ENCODE measurements at regions not wholly inside any gene's neighbourhood (a gene's known extent, or its start where the extent isn't known, plus 50 kb on each side); places are given as distances from the start of the nearest gene placed in this dataset.

- no peak for TF ChIP-seq ZNF518B (CRISPR knock-in tag; IDR thresholded peaks at IDR 0.05)
- TF ChIP-seq RUNX1 (IDR thresholded peaks at IDR 0.05; ENCODE audit: low read depth) = no peak
Observed at GRCh38 chr3:41053220-41053619, 146.1 kb upstream of the CTNNB1 start (continued).

DNA sequence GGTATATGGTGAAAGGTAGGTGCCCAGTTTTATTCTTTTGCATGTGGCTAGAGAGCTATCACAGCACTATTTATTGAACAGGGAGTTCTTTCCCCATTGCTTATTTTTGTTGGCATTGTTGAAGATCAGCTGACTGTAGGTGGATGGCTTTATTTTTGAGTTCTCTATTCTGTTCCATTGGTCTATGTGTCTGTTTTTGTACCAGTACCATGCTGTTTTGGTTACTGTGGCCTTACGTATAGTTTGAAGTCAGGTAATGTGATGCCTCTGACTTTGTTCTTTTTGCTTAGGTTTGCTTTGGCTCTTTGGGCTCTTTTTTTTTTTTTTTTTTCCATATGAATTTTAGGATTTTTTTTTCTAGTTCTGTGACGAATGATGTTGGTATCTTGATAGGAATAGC is 139.2 kb upstream of the CTNNB1 start:
- CTCF ChIA-PET (ENCODE audit: low intra/inter-chr PET ratio) = no interaction called here
- H3K4me2 ChIP-seq (ENCODE audit: insufficient read depth, low read length) = no peak overlapping the region
- H3K36me3 ChIP-seq (ENCODE audit: control insufficient read depth, insufficient read depth, low read length) = no peaks in the 10 kb centered on the region
- H3K9me3 ChIP-seq (replicated peaks; ENCODE audit: control insufficient read depth, insufficient read depth, low read depth, low read length) = no peaks in the 10 kb centered on the region
- H3K79me2 ChIP-seq (ENCODE audit: control insufficient read depth, insufficient read depth, low read length) = no peaks in the 10 kb centered on the region
- no peak for FAIRE-seq
- no peak for ATAC-seq
- TF ChIP-seq THRB (CRISPR knock-in tag; conservative IDR thresholded peaks at IDR 0.05) = no peak
- TF ChIP-seq, protein P1, sequence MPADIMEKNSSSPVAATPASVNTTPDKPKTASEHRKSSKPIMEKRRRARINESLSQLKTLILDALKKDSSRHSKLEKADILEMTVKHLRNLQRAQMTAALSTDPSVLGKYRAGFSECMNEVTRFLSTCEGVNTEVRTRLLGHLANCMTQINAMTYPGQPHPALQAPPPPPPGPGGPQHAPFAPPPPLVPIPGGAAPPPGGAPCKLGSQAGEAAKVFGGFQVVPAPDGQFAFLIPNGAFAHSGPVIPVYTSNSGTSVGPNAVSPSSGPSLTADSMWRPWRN (IDR thresholded peaks at IDR 0.05; ENCODE audit: low read depth) = no peak
- TF ChIP-seq SMAD1 (IDR thresholded peaks at IDR 0.05; ENCODE audit: low read depth, low read length, partially characterized antibody) = no peak
- no TSS peak for BruUV-seq (replicated peaks)
- POLR2A ChIA-PET = no interaction called here
- H3K27ac ChIP-seq (ENCODE audit: extremely low read depth, low read depth, low read length) = no peak overlapping the region
- no peak overlapping the region for H2AFZ ChIP-seq (ENCODE audit: low read depth, low read length)
- WGBS (ENCODE audit: insufficient coverage, low coverage, missing lambda C conversion rate) = 20% methylated on average over 2 of the region's 2 CpGs
- in situ Hi-C loops (cut with MboI) (no loop called here), intact Hi-C loops (cut with micrococcal nuclease) (no loop called here)
- H3K27me3 ChIP-seq (ENCODE audit: control insufficient read depth in 2 of 2, insufficient read depth in 2 of 2, low read length in 2 of 2) = no peaks in the 10 kb centered on the region; a peak in 1 of 5 replicates
- no peaks in the 10 kb centered on the region for H4K20me1 ChIP-seq (replicated peaks; ENCODE audit: control insufficient read depth, insufficient read depth, low read length)
- no peaks in the 10 kb centered on the region for H3K4me1 ChIP-seq (replicated peaks in 1 of 2; ENCODE audit: control insufficient read depth in 2 of 2, insufficient read depth in 2 of 2, low read length in 2 of 2)
- H3K9me1 ChIP-seq (ENCODE audit: control insufficient read depth, insufficient read depth, low read length) = no peaks in the 10 kb centered on the region
- no peak overlapping the region for H3K4me3 ChIP-seq
- no peak overlapping the region for H3K9ac ChIP-seq (ENCODE audit: insufficient read depth in 1 of 2, low read depth in 2 of 2, low read length in 2 of 2)
- no peak for DNase-seq (ENCODE audit: extremely low read depth in 1 of 4, low spot score in 3 of 4)
